Panc1 (cell line): ENCODE measurements at regions not wholly inside any gene's neighbourhood (a gene's known extent, or its start where the extent isn't known, plus 50 kb on each side); places are given as distances from the start of the nearest gene placed in this dataset.

Experiments used
- SIN3A ChIP-seq: IDR thresholded peaks from 2 replicates; pipeline ENCODE4 v1.6.1; 2012; ENCODE audit warnings: low read depth, mild to moderate bottlenecking, low read length, moderate library complexity, borderline replicate concordance; ENCODE audit not compliant: insufficient read depth
- TF ChIP-seq, protein P1 (sequence below): fragments of 450-650 bp; IDR thresholded peaks from 2 replicates; pipeline ENCODE4 v1.5.1; 2017; ENCODE audit warnings: mild to moderate bottlenecking

DNA sequence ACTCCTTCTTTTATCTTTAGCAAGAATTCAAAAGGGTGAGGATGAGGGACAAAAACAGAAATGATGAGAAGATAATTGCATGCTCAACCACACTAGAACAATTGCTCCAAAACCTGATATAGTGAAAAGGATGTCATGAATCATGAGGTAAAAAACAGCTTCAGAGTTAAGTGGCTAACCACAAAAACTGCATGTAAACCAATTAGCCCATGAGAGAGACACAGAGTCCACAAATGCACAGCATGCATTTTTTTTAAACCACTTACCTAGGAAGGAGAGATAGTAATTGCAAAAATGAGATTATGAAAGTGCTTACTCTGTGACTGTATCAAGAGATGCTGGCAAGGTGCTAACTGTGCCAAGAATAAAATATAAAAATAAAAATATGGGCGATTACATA lies 132.9 kb downstream of the MBL2 start:
- TF ChIP-seq, protein P1, sequence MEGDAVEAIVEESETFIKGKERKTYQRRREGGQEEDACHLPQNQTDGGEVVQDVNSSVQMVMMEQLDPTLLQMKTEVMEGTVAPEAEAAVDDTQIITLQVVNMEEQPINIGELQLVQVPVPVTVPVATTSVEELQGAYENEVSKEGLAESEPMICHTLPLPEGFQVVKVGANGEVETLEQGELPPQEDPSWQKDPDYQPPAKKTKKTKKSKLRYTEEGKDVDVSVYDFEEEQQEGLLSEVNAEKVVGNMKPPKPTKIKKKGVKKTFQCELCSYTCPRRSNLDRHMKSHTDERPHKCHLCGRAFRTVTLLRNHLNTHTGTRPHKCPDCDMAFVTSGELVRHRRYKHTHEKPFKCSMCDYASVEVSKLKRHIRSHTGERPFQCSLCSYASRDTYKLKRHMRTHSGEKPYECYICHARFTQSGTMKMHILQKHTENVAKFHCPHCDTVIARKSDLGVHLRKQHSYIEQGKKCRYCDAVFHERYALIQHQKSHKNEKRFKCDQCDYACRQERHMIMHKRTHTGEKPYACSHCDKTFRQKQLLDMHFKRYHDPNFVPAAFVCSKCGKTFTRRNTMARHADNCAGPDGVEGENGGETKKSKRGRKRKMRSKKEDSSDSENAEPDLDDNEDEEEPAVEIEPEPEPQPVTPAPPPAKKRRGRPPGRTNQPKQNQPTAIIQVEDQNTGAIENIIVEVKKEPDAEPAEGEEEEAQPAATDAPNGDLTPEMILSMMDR = no peak
- TF ChIP-seq SIN3A = no peak
